Hepatocyte (in vitro differentiated cells): ENCODE measurements at regions not wholly inside any gene's neighbourhood (a gene's known extent, or its start where the extent isn't known, plus 50 kb on each side); places are given as distances from the start of the nearest gene placed in this dataset.

Source experiments
- DNase-seq: peaks from one replicate; pipeline ENCODE4 v3.0.0-alpha.2; 2016; ENCODE audit warnings: low spot score
- H2AFZ ChIP-seq: fragments of 200-600 bp; sonication (generic); 2 replicates; pipeline ENCODE4 v1.6.0; 2016; ENCODE audit warnings: antibody characterized with exemption, mild to moderate bottlenecking
- H3K27ac ChIP-seq: fragments of 200-600 bp; sonication (generic); 2 replicates; pipeline ENCODE4 v1.5.1; 2016; ENCODE audit warnings: mild to moderate bottlenecking
- H3K27me3 ChIP-seq: fragments of 200-600 bp; sonication (generic); 2 replicates; pipeline ENCODE4 v1.6.1; 2016
- H3K36me3 ChIP-seq: fragments of 200-600 bp; sonication (generic); replicated peaks from 2 replicates; pipeline ENCODE4 v1.5.1; 2016; ENCODE audit warnings: low read depth; ENCODE audit not compliant: insufficient read depth
- H3K4me1 ChIP-seq: fragments of 200-600 bp; sonication (generic); 2 replicates; pipeline ENCODE4 v1.5.1; 2016; ENCODE audit warnings: mild to moderate bottlenecking, moderate library complexity; ENCODE audit not compliant: insufficient read depth
- H3K4me2 ChIP-seq: fragments of 200-600 bp; sonication (generic); 2 replicates; pipeline ENCODE4 v1.6.0; 2016
- H3K4me3 ChIP-seq: fragments of 200-600 bp; sonication (generic); 2 replicates; pipeline ENCODE4 v1.5.1; 2016; ENCODE audit warnings: mild to moderate bottlenecking
- H3K79me2 ChIP-seq: fragments of 200-600 bp; sonication (generic); 2 replicates; pipeline ENCODE4 v1.6.0; 2017; ENCODE audit warnings: mild to moderate bottlenecking
- H3K9me2 ChIP-seq: fragments of 200-600 bp; sonication (generic); replicated peaks from 2 replicates; pipeline ENCODE4 v1.6.0; 2017; ENCODE audit warnings: mild to moderate bottlenecking; ENCODE audit not compliant: insufficient read depth
- H3K9me3 ChIP-seq: fragments of 200-600 bp; sonication (generic); 2 replicates; pipeline ENCODE4 v1.5.1; 2016; ENCODE audit warnings: low read depth, mild to moderate bottlenecking
- H4K20me1 ChIP-seq: fragments of 200-600 bp; sonication (generic); 2 replicates; pipeline ENCODE4 v1.6.0; 2016; ENCODE audit warnings: mild to moderate bottlenecking; ENCODE audit not compliant: insufficient read depth, poor library complexity, severe bottlenecking
- EZH2 ChIP-seq: fragments of 200-600 bp; sonication (generic); IDR thresholded peaks from 2 replicates; pipeline ENCODE4 v1.6.1; 2016; ENCODE audit warnings: antibody characterized with exemption, mild to moderate bottlenecking, borderline replicate concordance
- EZH2phosphoT487 ChIP-seq: fragments of 200-600 bp; sonication (generic); IDR thresholded peaks from one replicate; pipeline ENCODE4 v1.6.1; 2018; ENCODE audit warnings: antibody characterized with exemption, mild to moderate bottlenecking, low read depth, moderate library complexity; ENCODE audit not compliant: unreplicated experiment, severe bottlenecking
- WGBS: methylation state at CpG from one replicate; pipeline ENCODE4 v1.1.6; 2016; ENCODE audit warnings: low lambda C conversion rate; ENCODE audit errors: missing lambda C conversion rate; 5-methylcytosine and 5-hydroxymethylcytosine counted together
- TF ChIP-seq, protein P1 (sequence below): fragments of 200-600 bp; sonication (generic); IDR thresholded peaks from 2 replicates; pipeline ENCODE4 v1.5.1; 2016; ENCODE audit warnings: antibody characterized with exemption, mild to moderate bottlenecking; ENCODE audit not compliant: poor library complexity

DNA sequence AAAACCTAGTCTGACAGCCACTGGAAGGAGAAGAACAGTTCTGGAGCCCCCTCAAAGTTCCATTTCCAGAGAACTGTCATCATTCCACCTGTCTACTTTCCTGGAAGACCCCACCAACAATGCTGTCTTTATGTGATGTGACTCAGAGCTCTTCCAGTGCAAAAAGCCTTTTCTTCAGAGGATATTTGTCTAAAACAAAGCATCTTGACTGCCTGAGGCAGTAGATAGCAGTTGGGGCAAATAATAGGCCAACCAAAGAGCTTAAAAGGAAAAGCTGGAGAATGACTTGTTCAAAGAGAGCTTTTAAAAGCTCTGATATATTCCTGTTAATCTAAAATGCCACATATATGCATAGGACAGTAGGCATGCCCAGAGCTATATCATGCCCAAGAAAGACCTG lies 62.6 kb downstream of the MIS18A start:
- Histone ChIP-seq H3K27ac (no peak overlapping the region), H3K27me3 (no peaks in the 10 kb centered on the region), H3K9me2 (no peaks in the 10 kb centered on the region), H3K36me3 (no peaks in the 10 kb centered on the region), H3K4me2 (no peak overlapping the region), H2AFZ (no peak overlapping the region), H4K20me1 (no peaks in the 10 kb centered on the region), H3K4me3 (no peak overlapping the region), H3K79me2 (no peaks in the 10 kb centered on the region), H3K4me1 (no peaks in the 10 kb centered on the region), H3K9me3 (no peaks in the 10 kb centered on the region)
- TF ChIP-seq, protein P1, sequence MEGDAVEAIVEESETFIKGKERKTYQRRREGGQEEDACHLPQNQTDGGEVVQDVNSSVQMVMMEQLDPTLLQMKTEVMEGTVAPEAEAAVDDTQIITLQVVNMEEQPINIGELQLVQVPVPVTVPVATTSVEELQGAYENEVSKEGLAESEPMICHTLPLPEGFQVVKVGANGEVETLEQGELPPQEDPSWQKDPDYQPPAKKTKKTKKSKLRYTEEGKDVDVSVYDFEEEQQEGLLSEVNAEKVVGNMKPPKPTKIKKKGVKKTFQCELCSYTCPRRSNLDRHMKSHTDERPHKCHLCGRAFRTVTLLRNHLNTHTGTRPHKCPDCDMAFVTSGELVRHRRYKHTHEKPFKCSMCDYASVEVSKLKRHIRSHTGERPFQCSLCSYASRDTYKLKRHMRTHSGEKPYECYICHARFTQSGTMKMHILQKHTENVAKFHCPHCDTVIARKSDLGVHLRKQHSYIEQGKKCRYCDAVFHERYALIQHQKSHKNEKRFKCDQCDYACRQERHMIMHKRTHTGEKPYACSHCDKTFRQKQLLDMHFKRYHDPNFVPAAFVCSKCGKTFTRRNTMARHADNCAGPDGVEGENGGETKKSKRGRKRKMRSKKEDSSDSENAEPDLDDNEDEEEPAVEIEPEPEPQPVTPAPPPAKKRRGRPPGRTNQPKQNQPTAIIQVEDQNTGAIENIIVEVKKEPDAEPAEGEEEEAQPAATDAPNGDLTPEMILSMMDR: no peak
- TF ChIP-seq EZH2phosphoT487: no peak
- TF ChIP-seq EZH2: no peak
- DNase-seq: no peak

DNA sequence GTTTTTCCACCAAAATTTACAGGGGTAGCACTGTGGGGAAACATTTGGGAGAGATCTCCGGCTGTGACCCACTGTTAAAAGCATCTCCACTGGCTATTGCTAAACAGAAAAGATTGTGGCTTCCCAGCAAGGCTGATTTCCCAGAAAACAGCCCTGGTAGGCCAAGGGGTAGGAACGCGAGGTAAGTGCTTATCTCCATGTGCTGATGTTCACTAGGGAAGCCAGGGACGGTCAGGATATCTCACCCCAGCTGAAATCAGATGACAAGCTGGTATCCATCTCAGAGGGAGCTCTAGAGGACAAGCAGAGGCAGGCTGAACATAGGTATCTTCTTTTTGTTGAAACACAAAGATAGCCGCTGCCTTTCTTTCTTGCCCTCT lies 63.6 kb downstream of the MIS18A start:
- H3K79me2 ChIP-seq: no peaks in the 10 kb centered on the region
- no peaks in the 10 kb centered on the region for H3K27me3 ChIP-seq
- no peak overlapping the region for H2AFZ ChIP-seq
- no peak overlapping the region for H3K27ac ChIP-seq
- H3K9me3 ChIP-seq: no peaks in the 10 kb centered on the region
- no peak overlapping the region for H3K4me3 ChIP-seq
- no peaks in the 10 kb centered on the region for H3K9me2 ChIP-seq
- no peak for DNase-seq
- no peak for TF ChIP-seq EZH2phosphoT487
- no peaks in the 10 kb centered on the region for H3K36me3 ChIP-seq
- H3K4me2 ChIP-seq: no peak overlapping the region
- H3K4me1 ChIP-seq: no peaks in the 10 kb centered on the region
- no peaks in the 10 kb centered on the region for H4K20me1 ChIP-seq
- WGBS: 63% methylated on average over 5 of the region's 5 CpGs

DNA sequence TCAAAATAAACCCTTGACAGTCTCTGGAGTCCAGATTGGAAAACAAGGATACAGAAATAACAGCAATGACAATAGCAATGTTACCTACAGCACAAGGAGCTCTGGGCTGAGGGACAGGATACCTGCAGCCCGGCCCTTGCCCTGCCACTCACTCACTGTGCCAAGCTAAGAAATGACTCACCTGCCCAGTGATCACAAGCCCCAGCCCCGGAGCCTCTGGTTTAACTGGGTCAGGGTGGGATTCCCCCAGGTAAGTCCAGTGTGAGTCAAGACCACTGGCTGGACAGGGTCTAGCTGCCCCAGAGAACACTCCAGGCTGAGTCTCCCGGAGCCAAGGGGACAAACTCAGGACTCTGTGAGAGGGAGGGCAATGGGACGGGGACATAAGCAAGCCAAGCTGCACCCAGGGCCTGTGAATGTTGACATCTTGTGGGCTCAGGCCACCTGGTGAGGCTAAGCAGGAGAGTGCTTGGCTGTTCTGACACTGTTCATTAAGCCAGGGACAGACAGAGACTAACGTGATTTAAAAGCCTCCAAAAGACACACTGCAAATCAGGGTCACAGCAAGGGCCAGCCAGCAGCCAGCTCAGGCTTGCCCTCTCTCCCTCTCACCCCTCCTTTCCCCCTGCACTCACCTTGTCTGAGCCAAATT lies 64.1 kb downstream of the MIS18A start:
- Histone ChIP-seq H3K4me2 (no peak overlapping the region), H3K4me3 (no peak overlapping the region), H3K36me3 (no peaks in the 10 kb centered on the region), H3K9me3 (no peaks in the 10 kb centered on the region), H3K79me2 (no peaks in the 10 kb centered on the region), H2AFZ (no peak overlapping the region), H3K9me2 (no peaks in the 10 kb centered on the region), H3K27me3 (no peaks in the 10 kb centered on the region), H4K20me1 (no peaks in the 10 kb centered on the region), H3K27ac (no peak overlapping the region), H3K4me1 (no peaks in the 10 kb centered on the region)
- WGBS: 76% methylated on average over 5 of the region's 5 CpGs
- no peak for DNase-seq
- TF ChIP-seq, protein P1: no peak
- TF ChIP-seq EZH2: no peak
- TF ChIP-seq EZH2phosphoT487: no peak

DNA sequence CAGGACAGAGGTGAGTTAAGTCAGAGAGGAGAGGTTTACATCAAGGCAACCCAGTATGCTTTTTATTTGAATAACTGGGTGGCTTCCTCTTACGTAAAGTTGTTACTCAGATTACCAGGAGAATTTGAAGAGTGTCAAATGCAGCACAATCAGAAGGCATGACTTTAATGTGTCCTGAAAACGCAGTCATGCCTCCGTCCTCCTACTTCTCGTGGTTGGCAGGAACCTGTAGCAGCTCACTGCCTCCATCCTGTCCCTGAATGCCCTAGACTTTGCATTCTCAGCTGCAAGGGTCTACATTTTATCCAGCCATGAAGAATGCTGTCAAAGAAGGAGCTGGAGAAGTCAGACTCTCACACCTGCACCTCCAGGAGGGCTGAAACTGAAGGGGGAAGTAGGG lies 66.7 kb downstream of the MIS18A start:
- no peak for TF ChIP-seq EZH2phosphoT487
- no peaks in the 10 kb centered on the region for H3K9me2 ChIP-seq
- no peaks in the 10 kb centered on the region for H4K20me1 ChIP-seq
- no peaks in the 10 kb centered on the region for H3K36me3 ChIP-seq
- no peaks in the 10 kb centered on the region for H3K79me2 ChIP-seq
- no peak for DNase-seq
- H3K27me3 ChIP-seq: no peaks in the 10 kb centered on the region
- H3K9me3 ChIP-seq: no peaks in the 10 kb centered on the region
- H3K27ac ChIP-seq: no peak overlapping the region
- WGBS: 88% methylated on average over 4 of the region's 4 CpGs
- no peak overlapping the region for H2AFZ ChIP-seq
- no peaks in the 10 kb centered on the region for H3K4me1 ChIP-seq
- no peak overlapping the region for H3K4me2 ChIP-seq
- no peak overlapping the region for H3K4me3 ChIP-seq
